ENCODE measurements at regions not wholly inside any gene's neighbourhood (a gene's known extent, or its start where the extent isn't known, plus 50 kb on each side); places are given as distances from the start of the nearest gene placed in this dataset.

DNA sequence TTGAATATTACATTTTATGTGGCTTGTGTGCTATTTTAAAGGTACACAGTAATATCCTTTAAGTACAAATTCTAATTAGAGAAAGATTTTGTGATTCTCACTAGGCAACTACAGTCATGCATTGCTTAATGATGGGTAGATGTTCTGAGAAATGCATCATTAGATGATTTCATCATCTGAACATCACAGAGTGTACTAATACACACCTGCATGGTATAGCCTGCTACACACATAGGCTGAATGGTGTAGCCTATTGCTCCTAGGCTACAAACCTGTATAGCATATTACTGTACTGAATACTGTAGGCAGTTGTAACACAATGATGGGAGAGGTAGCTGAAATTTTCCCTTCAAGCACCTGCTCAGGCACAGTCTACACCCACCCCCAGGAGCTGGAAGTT lies 217.4 kb upstream of the EOMES start:
- H3K27me3 ChIP-seq: no peaks in the 10 kb centered on the region
- DNase-seq: no peak
- H3K9me3 ChIP-seq: no peaks in the 10 kb centered on the region
- no peaks in the 10 kb centered on the region for H3K4me1 ChIP-seq
- H3K4me3 ChIP-seq: no peak overlapping the region
- no peak for ATAC-seq
- intact Hi-C loops (cut with DNase I): no loop called here
- no peaks in the 10 kb centered on the region for H3K36me3 ChIP-seq
- no peak overlapping the region for H3K27ac ChIP-seq
- TF ChIP-seq, protein P1, sequence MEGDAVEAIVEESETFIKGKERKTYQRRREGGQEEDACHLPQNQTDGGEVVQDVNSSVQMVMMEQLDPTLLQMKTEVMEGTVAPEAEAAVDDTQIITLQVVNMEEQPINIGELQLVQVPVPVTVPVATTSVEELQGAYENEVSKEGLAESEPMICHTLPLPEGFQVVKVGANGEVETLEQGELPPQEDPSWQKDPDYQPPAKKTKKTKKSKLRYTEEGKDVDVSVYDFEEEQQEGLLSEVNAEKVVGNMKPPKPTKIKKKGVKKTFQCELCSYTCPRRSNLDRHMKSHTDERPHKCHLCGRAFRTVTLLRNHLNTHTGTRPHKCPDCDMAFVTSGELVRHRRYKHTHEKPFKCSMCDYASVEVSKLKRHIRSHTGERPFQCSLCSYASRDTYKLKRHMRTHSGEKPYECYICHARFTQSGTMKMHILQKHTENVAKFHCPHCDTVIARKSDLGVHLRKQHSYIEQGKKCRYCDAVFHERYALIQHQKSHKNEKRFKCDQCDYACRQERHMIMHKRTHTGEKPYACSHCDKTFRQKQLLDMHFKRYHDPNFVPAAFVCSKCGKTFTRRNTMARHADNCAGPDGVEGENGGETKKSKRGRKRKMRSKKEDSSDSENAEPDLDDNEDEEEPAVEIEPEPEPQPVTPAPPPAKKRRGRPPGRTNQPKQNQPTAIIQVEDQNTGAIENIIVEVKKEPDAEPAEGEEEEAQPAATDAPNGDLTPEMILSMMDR (IDR thresholded peaks at IDR 0.05): no peak
- TF ChIP-seq POLR2A (IDR thresholded peaks at IDR 0.05): no peak

DNA sequence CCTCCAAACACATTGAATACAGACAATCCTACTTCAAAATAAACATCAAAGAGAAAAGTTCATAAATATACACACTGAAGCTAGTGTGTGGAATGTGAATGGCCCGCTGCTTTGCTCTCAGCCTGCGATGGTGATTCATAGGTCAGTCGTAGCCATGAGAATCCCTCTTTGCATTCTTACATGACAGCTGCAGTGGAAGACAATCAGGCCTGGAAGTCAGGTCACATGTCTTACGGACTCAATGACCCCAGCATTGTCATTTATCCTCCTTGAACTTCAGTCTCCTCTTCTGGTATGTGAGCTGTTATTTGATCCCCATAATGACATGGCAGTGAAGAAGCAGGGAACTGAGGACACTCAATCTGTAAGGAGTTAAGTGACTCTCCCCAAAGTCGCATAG lies 217.8 kb upstream of the EOMES start:
- Histone ChIP-seq H3K27me3 (no peaks in the 10 kb centered on the region), H3K9me3 (no peaks in the 10 kb centered on the region), H3K4me1 (no peaks in the 10 kb centered on the region), H3K36me3 (no peaks in the 10 kb centered on the region), H3K4me3 (no peak overlapping the region), H3K27ac (no peak overlapping the region)
- 62% methylated on average over 5 of the region's 5 CpGs for WGBS (ENCODE audit: insufficient coverage, low coverage, low lambda C conversion rate, missing lambda C conversion rate)
- TF ChIP-seq POLR2A (IDR thresholded peaks at IDR 0.05): no peak
- TF ChIP-seq, protein P1 (IDR thresholded peaks at IDR 0.05): no peak
- DNase-seq (no peak), ATAC-seq (no peak)
- intact Hi-C loops (cut with DNase I): no loop called here

DNA sequence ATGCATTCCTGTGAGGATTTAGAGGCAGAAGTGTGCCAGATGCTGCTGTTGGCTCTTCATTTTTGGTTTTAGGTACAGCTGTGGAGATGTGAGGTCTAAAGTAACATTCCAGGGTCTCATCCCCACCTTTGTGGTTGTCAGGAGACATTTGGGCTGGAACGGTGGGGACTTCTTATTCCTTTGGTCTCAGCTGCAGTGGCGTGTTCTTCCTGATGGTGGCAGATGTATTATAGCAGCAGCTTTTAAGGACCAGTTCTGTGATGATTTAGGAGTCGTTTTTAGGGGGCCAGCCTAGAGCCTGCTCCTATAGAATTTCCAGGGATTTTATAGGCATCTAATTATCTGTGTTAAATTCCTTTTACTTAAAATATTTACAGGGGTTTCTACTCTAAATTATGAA lies 221.0 kb upstream of the EOMES start:
- DNase-seq: no peak
- 20% methylated on average over 1 of the region's 3 CpGs for WGBS (ENCODE audit: insufficient coverage, low coverage, low lambda C conversion rate, missing lambda C conversion rate)
- no peak overlapping the region for H3K27ac ChIP-seq
- intact Hi-C loops (cut with DNase I): no loop called here
- no peaks in the 10 kb centered on the region for H3K4me1 ChIP-seq
- no peaks in the 10 kb centered on the region for H3K27me3 ChIP-seq
- ATAC-seq: peak in 2 of 4 donors; percentile 42 to 44
- TF ChIP-seq, protein P1 (IDR thresholded peaks at IDR 0.05): peak; percentile 19 to 28 (median 22)
- no peak for TF ChIP-seq POLR2A (IDR thresholded peaks at IDR 0.05)
- no peaks in the 10 kb centered on the region for H3K9me3 ChIP-seq
- no peaks in the 10 kb centered on the region for H3K36me3 ChIP-seq
- H3K4me3 ChIP-seq: no peak overlapping the region

DNA sequence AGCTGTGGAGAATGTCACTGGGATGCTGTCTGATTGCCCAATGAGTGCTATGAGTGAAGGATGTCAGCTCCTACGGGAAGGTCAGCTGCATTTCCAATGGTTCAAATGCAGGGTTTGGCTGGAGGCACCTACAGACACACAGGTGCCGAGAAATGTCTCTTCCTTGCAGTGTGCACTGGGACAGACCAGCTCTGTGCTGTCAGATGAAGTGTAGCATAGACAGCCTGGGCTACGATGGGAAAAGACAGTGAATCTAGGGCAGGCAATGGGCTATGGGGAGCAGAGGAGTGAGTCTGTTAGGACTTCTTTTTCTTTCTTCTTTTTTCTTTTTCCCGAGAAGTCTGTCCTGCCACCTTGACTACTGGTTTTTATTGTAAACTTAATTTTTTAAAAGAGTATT lies 223.1 kb upstream of the EOMES start:
- H3K27ac ChIP-seq: no peak overlapping the region
- no peaks in the 10 kb centered on the region for H3K9me3 ChIP-seq
- intact Hi-C loops (cut with DNase I): no loop called here
- no peaks in the 10 kb centered on the region for H3K27me3 ChIP-seq
- no peak for TF ChIP-seq POLR2A (IDR thresholded peaks at IDR 0.05)
- TF ChIP-seq, protein P1 (IDR thresholded peaks at IDR 0.05): no peak
- WGBS (ENCODE audit: insufficient coverage, low coverage, low lambda C conversion rate, missing lambda C conversion rate): 55% methylated on average over 2 of the region's 4 CpGs
- no peaks in the 10 kb centered on the region for H3K36me3 ChIP-seq
- DNase-seq: no peak
- ATAC-seq: no peak
- H3K4me1 ChIP-seq: no peaks in the 10 kb centered on the region
- no peak overlapping the region for H3K4me3 ChIP-seq

DNA sequence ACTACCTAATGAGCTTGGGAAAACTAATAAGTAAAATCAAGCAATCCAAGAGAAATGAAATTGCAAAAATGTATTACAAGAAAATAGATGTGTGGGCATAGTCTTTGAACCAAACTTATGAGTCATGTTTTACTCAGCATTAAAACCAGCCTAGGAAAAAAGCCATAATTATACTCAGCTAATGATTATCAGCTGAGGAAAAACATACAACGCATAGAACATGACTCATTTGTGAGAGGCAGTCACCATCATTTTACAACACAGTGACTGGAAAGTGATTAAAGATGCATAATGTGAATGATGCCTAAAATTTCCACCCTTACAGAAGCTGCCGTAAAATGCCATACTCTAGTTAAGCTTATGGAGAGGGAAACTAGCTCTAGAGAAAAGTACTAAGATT lies 238.0 kb upstream of the EOMES start:
- TF ChIP-seq, protein P1 (IDR thresholded peaks at IDR 0.05): no peak
- no peak for TF ChIP-seq POLR2A (IDR thresholded peaks at IDR 0.05)
- intact Hi-C loops (cut with DNase I): no loop called here
- no peaks in the 10 kb centered on the region for H3K27me3 ChIP-seq
- no peak overlapping the region for H3K4me3 ChIP-seq
- ATAC-seq: no peak
- DNase-seq: no peak
- no peak overlapping the region for H3K27ac ChIP-seq
- 50% methylated on average over 2 of the region's 2 CpGs for WGBS (ENCODE audit: insufficient coverage, low coverage, low lambda C conversion rate, missing lambda C conversion rate)
- H3K9me3 ChIP-seq: no peaks in the 10 kb centered on the region
- no peaks in the 10 kb centered on the region for H3K36me3 ChIP-seq
- H3K4me1 ChIP-seq: no peaks in the 10 kb centered on the region
